ENCODE measurements at regions not wholly inside any gene's neighbourhood (a gene's known extent, or its start where the extent isn't known, plus 50 kb on each side); places are given as distances from the start of the nearest gene placed in this dataset.
"Not testable (repeated sequence)": the region's sequence is repeated elsewhere in the genome, so short reads cannot be mapped to it uniquely, and the experiment has no call there.

DNA sequence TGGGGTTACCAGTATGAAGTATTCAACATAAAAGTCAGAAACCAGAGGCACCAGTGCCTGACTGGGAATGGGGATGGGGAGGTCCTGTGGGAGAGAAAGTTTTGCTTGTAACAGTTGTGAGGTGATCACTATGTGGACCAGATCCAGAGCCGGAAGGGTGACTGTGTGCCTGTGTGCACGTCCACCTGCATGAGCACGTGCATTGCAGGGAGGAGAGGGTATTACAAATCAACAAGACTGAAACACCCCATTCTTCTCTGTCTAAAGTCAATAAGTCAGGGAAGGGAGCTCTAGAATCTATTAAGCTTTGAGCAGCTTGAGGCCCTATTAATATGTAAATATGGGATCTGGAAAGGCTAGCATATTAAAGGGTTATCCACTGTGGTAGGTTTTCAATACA is 241.0 kb upstream of the ACVR2A start:
- DNase-seq (ENCODE audit: low read depth), result no peak

DNA sequence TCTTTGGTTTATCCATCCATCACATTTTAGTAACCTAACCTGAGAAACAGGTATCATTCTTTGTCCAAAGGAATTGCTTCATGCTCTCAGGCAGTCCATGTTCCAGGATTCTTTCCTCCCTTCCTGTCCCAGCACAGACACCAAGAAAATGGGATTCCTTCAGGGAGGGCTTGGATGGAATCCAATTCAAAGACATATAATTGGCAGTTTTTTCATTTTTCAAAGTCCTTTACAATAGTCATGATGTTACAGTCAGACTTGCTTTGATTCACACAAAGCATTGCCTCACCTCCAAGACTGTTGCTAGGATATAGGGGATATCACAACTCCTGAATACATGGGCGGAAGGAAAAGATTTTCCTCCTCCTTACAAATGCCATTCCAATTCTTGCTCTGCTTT is 241.4 kb upstream of the ACVR2A start:
- DNase-seq (ENCODE audit: low read depth), result no peak

DNA sequence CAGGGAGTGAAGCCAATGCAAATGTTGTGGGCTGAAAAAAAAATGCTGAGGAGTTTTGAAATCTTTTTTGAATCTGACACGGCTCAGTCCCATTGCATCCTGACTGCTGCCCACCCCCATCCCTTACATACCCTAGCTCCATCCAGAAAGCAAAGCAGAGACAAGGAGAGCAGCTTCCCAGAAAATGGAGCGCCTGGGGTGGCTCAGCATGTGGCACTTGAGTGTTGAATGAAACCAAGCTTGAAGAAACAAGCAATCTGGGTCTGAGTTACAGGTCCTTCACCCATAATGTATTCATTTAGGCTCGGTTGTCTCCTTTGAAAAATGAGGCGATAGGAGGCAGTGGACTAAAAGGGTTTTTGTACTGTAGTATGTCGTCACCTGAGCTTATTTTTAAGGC is 244.2 kb upstream of the ACVR2A start:
- DNase-seq (ENCODE audit: low read depth), result no peak

DNA sequence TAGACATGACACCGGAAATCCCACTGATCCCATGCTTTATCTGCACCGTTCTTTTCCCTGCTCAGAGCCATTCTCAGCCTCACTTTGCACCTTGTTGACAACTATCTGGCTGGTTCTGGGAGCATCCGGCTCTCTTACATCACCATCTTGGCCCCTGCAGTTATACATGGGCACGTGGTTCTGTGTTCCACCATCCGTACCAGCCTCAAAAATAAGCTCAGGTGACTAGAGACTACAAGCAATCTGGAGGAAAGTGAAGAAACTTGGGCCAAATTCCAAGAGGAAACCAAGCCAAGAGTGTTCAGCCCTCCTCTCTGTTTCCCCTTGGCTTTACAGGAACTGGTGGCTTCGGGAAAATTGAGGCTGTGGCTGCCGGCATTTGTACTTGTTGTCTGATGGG is 244.6 kb upstream of the ACVR2A start:
- DNase-seq (ENCODE audit: low read depth), result no peak

DNA sequence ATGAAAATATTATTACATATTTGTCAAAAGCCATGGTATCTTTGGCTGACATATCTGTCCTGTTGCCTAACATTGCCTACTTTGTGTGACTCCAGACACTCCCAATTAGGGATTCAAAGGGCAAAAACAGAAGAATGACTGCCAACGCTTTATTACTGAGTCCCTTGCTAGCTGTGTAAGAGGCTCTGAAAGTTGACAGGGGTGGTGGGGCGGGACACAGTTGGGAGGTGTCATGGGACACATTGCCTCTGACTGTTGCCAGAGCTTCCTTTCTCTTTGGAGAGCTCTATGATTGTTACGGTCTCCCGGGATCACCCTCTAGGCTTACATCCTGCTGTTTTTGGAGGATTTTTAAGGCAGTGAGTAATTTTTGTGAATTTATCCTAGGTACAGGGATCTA is 249.6 kb upstream of the ACVR2A start:
- DNase-seq (ENCODE audit: low read depth), result no peak

DNA sequence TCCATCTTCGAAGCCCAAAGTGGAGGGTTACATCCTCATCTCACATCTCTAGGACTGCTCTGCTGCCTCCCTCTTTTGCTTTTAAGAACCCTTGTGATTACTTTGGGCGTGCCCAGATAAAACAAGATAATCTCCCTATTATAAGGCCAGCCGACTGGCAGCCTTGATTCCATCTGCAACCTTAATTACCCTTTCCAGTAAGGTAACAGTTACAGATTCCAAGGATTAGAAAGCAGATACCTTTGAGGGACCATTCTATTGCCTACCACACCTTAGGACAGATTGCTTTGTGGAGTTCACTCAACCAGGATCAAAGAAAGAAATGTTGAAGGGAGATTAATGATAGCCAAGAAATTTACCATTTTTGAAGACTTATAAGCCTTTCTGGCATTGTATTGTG is 250.8 kb upstream of the ACVR2A start:
- DNase-seq (ENCODE audit: low read depth), result no peak

DNA sequence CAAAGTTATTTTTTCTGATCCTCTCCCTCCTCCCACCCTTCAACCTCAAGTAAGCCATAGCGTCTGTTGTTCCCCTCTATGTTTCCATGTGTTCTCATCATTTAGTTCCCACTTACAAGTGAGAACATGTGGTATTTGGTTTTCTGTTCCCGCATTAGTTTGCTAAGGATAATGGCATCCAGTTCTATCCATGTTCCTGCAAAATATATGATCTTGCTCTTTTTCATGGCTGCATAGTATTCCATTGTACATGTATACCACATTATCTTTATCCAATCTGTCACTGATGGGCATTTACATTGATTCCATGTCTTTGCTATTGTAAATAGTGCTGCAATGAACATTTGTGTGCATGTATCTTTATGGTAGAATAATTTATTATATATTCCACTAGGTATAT is 252.0 kb upstream of the ACVR2A start:
- not testable (repeated sequence) for DNase-seq (ENCODE audit: low read depth)

DNA sequence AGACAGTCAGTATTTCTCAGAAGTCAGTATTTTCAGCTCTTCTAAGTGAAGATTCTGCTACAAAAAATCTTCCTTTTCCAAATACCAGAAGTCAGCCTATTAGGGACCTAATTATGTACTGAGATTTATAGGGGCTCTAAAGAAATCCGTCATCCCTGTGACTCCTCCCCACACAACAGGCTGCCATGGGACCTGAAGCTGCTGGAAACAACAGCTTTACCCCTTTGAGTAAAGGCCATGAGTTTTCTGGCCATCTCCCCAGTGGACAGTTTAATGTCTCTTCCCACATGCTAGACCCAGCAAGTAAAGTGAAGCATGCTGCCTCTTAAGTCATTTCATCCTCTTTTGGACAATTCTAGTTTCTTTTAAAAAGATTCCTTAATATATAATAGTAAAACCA is 255.7 kb upstream of the ACVR2A start:
- no peak for DNase-seq (ENCODE audit: low read depth)

DNA sequence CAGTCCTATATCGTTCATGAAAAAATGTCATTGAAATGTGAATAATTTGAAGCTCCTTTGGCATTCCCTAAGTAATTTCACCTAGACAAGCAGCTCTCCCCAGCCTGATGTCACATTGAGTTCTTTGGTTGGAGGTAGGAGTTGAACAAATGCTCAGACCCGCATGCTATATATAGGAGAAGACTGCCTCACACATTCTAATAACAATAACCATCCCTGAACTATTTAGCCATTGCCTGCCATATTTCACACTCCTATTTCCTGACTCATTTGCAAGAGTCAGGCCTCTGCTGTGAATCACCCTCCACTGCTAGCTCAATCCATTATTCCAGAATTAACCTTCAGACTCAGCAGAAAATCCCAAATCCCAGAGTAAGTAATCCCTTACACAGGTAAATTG is 256.6 kb upstream of the ACVR2A start:
- DNase-seq (ENCODE audit: low read depth), result peak; percentile 52

DNA sequence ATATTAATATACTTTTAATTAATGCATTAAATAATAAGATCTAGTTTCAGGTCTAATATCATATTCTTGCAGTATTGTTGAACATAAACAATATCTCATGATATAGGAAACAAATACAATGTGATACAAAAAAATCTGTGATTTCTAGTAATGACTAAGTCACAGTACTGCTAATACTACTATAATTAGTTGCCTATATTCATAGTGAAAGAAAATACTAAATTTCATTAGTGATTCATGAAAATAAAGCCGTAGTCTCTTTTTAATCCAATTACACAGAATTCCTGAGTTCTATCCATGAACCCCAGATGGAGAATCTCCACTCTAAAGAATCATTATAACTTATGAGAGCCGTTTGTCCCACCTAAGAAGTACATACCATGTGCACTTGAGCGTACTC is 266.3 kb upstream of the ACVR2A start:
- DNase-seq (ENCODE audit: low read depth), result no peak

DNA sequence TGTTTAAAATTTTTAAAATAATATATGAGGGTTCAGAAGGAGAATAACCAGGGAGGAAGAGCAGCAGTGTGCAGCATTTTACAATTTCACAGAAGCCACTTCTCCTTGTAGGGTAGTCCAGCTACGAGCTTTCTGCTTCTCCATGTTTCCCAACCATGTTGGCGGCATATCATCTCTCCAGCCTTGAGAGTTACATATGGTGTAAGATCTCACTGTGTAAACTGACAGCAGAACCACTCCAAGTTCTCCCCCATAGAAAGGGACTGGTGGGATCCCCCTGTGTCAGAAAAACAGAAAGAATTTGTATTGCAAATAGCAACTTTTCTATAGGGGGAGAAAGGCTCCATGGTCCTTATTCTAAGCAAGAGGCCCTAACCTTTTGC is 266.8 kb upstream of the ACVR2A start:
- no peak for DNase-seq (ENCODE audit: low read depth)

DNA sequence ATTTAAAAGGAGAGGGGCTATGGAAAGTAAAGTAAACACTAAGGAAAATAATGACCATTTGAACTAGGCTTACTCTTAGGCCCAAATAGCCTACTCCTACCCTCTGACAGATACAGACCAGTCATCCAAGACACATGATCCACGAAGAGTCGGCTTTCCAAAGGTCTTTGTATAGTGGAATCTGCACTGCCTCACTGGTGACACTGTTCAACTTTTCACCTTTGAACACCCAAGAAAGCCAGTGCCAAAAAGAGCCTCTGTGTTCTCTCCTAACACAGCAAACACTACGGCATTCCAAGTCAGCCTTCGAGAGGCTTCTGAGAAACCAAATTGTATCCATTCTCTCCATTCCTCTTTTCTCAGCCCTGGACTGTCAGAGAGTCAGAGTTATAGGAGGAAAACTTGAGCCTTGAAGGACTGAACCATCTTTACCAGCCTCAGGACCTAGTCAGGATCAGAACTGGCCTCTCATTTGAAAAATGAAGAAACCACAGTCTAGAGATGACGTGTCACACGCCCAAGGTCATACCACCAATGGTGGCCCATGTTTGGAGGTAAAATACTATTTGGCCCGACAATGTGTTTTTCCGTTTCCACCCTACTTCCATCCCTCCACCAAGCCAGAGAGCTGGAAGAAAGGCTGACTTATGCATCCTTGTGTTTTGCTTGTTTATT is 267.4 kb upstream of the ACVR2A start:
- DNase-seq (ENCODE audit: low read depth), result no peak

DNA sequence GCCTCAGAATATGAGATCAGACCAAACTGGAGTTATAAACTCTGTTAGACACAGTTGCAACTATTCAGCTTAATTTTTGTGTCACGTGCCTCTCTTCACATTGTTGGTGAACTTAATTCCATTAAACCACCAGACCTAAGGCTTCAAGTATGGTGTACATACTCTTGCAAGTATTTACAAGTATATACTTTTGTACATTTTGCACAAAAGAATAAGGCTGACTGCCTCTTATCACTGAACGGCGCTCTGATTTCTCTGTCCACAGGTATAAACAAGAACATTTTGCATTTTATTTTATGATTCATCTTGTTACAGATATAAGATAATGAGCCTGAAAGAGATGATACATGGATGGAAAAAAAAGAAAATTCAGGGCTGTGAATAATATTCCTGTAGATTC is 269.7 kb upstream of the ACVR2A start:
- no peak for DNase-seq (ENCODE audit: low read depth)

DNA sequence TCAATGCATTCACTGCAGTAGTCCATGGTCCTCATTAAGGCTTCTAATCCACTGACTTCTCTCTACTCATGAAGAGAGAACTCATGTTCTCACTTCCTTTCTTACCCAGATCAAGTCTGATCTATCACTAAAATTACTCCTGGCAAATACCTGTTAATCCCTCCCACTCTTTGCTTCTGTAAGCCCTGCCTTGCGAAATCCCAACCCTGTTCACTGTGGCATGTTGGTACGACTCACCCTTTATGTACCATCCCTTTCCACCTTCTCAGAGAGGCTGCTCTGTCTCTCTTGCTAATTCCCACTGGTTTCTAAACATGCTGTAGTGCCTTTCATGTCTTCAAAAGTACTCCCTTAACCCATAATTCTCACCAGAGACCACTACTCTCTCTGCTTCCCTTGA is 272.2 kb upstream of the ACVR2A start:
- DNase-seq (ENCODE audit: low read depth), result no peak

DNA sequence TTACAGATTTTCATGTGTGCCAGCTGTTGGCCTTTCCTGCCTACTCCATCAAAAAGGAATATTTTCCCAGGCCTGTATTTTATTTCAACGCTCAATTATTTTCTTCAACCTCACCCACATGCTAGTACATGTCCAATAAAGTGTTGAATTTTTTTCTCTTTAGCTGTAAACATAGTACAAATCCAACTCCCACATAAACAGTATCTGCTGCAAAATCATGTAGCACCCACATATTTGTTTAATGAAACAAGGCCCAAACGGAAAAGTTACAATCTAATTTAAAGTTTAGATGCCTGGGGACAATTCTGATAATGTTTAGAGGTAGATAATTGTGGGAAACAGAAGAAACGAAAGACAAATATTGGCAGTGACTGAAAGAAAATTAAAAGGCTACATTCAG is 275.4 kb upstream of the ACVR2A start:
- DNase-seq (ENCODE audit: low read depth), result no peak

DNA sequence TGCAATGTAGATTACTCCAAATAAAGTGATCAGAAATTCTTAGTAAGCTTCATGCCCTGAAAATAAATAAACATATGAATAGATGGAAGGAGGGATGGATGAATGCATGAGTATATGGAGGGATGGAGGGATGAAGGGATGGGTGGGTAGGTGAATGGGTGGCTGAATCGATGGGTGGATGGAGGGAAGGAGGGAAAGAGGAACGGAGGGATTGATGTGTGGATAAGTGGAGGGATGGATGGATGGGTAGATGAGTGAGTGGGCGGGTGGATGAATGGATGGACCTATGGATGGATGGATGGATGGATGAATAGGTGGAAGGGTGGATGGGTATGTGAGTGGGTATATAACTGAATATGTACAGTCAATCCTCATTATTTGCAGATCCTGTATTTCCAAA is 276.7 kb upstream of the ACVR2A start:
- DNase-seq (ENCODE audit: low read depth), result no peak

DNA sequence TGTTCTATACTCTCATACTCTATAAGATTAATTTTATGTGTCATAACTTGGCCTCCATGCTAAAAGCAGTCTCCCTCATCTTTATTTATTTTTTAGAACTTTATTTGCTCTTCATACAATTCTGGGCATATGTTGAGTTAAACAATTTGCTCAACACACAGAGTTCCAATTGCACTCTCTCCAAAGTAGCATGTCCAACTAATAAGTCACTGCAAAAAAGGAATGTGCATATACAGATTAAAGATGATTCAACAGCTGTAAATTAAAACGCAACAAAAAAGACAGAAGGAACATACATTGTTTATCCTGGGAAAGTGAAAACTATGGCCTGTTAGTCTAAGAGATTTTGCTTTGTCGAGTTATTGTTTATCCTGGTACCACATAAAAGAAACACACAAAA is 277.7 kb upstream of the ACVR2A start:
- no peak for DNase-seq (ENCODE audit: low read depth)

DNA sequence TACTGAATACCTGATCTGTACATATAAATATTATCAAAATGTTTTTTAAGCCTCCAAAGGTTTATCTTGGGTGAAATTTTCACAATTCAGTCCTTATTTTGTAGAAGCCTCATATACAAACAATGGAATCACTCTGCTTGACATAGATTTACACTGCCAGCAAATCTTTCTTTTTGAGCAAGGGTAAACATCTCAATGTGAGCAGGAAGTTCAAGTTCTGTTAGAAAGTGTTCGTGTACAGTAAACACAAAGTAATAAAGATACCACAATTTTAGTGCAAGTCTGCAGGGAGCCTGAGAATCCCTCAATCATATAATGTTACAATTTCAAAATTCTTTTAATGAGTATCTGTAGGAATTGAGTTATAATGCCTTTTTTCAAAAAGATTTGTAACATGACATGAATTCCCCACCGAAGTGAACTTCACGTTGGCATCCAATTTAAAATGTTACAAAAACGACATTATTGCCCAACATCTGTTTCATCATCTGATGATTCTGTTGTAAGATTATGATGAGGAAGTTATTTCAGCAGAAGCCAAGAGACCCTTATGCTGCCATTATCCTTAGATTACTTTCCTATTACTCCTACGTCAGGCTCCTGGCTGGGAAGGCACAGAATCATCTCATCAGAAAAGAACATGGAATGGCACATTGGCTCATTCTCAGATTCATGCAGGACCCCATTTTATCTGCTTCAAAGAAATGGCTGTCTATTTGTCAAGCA is 283.9 kb upstream of the ACVR2A start:
- no peak for DNase-seq (ENCODE audit: low read depth)

DNA sequence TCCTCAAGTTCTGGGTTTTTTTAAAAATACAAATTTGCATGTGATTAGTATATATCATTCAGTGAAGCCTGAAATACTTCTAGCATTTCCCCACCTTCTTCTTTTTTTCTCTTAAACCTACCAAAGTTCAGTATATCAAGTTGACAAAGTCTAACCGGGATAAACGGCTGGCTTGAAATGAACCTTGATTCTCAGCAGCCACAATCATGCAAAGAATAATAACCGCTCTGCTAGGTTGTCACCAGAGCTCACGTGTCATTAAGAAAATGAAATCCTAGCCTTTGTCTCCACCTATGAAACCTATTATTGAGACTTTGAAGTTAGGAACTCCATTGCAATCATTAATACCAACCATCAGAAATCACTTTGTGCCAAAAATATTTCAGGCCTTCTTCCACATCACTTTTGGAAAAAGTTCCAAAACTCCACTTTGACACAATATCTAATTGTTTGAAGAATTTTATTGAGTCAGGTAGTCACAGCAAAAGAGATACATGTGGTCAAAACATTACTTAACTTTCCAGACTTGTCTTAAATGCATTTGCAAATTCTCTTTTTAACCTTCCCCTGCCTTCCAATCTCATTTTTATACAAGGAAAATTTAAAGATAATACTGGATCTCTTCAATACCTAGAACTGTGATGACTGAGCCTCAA is 285.6 kb upstream of the ACVR2A start:
- DNase-seq (ENCODE audit: low read depth), result no peak

DNA sequence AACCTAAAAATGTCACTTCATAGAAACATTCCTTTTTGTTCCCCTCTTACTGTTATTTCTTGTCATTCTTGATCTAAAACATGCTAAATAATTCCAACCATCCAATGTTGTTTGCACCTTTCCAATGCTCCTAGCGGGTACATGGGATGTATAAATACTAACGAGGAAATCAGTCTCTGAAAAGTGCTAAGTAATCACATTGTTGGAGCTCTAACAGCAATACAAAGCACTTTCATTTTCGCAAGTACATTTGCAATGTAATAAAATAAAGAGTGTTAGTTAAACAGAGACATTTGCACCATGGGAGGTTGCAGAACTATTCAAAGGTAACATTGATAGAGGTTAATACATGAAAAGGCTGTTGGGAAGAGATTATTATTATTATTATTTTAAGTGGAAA is 286.2 kb upstream of the ACVR2A start:
- no peak for DNase-seq (ENCODE audit: low read depth)

DNA sequence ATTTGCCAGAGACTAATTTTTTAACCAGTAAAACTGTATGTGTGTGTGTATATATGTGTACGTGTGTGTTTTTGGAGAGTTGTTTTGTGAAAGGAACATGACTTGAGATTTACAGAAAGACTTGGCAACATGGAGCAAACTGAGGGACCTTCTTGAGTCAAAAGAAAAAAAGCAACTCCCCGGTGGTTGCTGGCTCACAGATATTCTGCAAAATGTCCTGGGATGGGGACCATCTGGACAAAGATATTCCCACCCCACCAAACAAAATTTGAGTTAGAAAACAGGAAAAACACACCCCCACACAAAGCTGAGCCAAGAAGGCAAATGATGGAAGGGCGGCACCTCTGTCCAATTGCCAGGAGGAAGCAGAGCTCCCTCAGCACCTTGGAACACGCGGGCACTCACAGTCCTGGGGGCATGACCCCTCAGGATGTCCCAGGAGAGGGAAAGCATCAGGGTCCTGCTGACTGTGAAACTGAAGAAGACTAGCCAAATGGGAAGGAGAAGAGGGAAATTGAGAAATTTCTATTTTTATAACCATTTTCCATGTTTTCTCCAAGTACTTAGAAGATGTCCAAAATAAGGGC is 290.2 kb upstream of the ACVR2A start:
- no peak for DNase-seq (ENCODE audit: low read depth)

DNA sequence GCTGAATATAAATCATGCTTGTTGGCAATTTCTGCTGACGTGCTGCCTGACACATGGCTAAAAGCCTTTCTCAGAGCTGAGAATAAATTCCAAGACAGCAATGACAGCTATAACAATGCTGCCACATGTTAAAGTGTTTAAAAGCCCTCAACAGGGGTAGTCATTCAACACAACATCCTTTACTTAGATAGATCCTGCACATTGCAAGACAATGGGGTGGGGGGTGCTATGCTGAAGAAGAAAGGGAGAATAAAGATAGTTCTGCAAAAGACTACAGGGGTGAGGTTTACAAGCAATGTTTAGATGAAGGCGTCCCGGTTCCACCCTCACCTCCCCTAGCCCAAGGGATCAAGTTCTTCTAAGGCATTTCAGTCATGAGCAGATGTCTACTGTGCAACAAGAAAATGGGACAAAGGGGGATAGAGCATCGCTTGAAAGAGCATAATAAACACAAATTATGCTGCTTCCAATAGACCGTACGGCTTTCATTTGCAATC is 291.0 kb upstream of the ACVR2A start:
- DNase-seq (ENCODE audit: low read depth), result no peak

All from non-pigmented ciliary epithelial cell (primary cell).